Activated CD4-positive, alpha-beta T cell treated with anti-CD3 and anti-CD28 coated beads, Interleukin-2, amount 10 ng/mL, durations not matched to agents 24 days and 14 days (primary cell): ENCODE measurements at regions not wholly inside any gene's neighbourhood (a gene's known extent, or its start where the extent isn't known, plus 50 kb on each side); places are given as distances from the start of the nearest gene placed in this dataset.

ENCODE experiments used
- DNase-seq: peaks from one replicate; pipeline ENCODE4 v3.0.0; 2022
- H3K27ac Mint-ChIP-seq: one replicate; pipeline ENCODE4 v1.8.0; 2022; ENCODE audit warnings: mild to moderate bottlenecking, mixed read lengths
- H3K27me3 Mint-ChIP-seq: one replicate; pipeline ENCODE4 v1.8.0; 2022; ENCODE audit warnings: mixed read lengths
- H3K36me3 Mint-ChIP-seq: one replicate; pipeline ENCODE4 v1.8.0; 2022; ENCODE audit warnings: low read depth, mild to moderate bottlenecking, mixed read lengths
- H3K4me1 Mint-ChIP-seq: one replicate; pipeline ENCODE4 v1.8.0; 2021; ENCODE audit warnings: mixed read lengths
- H3K4me3 Mint-ChIP-seq: one replicate; pipeline ENCODE4 v1.8.0; 2022; ENCODE audit warnings: mild to moderate bottlenecking, moderate library complexity, mixed read lengths
- H3K9me3 Mint-ChIP-seq: one replicate; pipeline ENCODE4 v1.8.0; 2021; ENCODE audit warnings: mixed read lengths
- intact Hi-C: fragments of 100-400 bp; cut with micrococcal nuclease; formaldehyde crosslinking; loops from one replicate; pipeline ENCODE4 v1.15.1; 2023

DNA sequence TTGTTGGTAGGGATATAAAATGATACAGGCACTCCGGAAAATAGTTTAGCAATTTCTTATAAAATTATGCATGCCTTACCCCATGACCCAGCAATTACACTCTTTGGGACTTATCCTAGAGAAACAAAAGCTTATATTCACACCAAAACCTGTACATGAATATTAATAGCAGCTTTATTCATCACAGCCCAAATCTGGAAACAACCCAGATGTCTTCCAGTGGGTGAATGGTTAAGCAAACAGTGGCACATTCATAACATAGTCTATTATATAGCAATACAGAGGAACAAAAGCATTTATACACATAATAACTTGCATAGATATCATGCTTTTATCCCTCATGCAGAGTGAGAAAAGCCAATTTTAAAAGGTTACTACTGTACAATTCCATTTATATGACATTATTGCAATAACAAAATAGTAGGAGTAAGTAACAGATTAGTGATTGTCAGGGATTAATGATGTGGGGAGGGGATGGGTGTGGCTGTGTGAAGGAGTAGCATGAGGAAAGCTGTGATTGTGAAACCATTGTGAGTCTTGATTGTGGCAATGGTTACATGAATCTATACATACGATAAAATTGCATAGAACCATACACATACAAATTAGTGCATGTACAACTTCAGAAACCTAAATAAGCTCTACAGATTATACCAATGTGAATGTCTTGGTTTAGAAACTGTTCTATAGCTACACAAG is 363.1 kb upstream of the OR4E1 start:
- Mint-ChIP-seq H3K36me3 (no peaks in the 10 kb centered on the region), H3K4me1 (peaks cover 8% of the 10 kb centered on the region), H3K27ac (no peak overlapping the region), H3K27me3 (peaks cover 15% of the 10 kb centered on the region), H3K9me3 (no peaks in the 10 kb centered on the region), H3K4me3 (no peak overlapping the region)
- DNase-seq, result no peak
- intact Hi-C loops, result no loop called here

DNA sequence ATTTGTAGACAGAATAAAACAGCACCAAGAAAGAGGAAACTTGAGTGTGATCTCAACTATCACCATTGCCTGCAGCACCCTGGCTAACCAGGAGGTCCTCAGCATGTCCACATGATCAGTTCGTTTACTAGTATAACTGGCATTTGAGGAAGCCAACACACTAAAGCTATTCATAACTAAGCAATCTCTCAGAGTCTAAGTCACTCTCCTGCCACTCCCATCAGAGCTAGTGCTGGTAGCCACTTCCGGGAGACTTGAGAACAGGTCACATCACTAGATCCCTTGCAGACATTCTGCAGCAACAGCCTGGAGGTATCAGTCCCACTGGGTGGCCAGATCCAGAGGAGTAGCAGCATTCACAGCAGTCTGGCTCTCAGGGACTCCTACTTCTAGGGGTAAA is 352.9 kb upstream of the OR4E1 start:
- peaks cover 6% of the 10 kb centered on the region for H3K4me1 Mint-ChIP-seq
- peaks cover 5% of the 10 kb centered on the region for H3K27me3 Mint-ChIP-seq
- DNase-seq, result peak; percentile 56
- no peaks in the 10 kb centered on the region for H3K36me3 Mint-ChIP-seq
- no peak overlapping the region for H3K27ac Mint-ChIP-seq
- H3K4me3 Mint-ChIP-seq, result no peak overlapping the region
- intact Hi-C loops, result no loop called here
- H3K9me3 Mint-ChIP-seq, result no peaks in the 10 kb centered on the region

- H3K9me3 Mint-ChIP-seq, result no peaks in the 10 kb centered on the region
- intact Hi-C loops, result no loop called here
- H3K27ac Mint-ChIP-seq, result no peak overlapping the region
- no peaks in the 10 kb centered on the region for H3K36me3 Mint-ChIP-seq
- peaks cover 7% of the 10 kb centered on the region for H3K27me3 Mint-ChIP-seq
- H3K4me3 Mint-ChIP-seq, result no peak overlapping the region
- H3K4me1 Mint-ChIP-seq, result peaks cover 6% of the 10 kb centered on the region
- no peak for DNase-seq
Measured at GRCh38 chr14:22025879-22026278, 352.3 kb upstream of the OR4E1 start.

DNA sequence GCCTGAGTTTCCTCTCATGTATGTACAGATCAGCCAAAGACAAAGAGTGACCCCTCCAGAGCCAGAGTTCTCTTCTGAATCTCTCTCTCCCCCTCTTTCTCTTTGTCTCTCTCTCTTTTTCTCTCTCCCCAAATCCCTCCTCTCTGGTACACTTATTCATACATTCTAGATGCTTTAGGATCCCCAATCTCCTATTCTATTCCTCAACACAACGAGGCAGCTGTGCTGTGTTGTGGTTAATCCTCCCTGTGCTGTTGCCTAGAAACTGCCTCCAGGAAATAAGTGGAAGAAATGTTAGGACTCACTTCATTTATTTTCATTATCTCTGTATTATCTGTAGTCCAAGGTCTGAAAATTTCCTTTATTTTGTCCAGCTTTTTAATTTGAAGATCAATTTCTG is 350.5 kb upstream of the OR4E1 start:
- intact Hi-C loops, result no loop called here
- peaks cover 9% of the 10 kb centered on the region for H3K27me3 Mint-ChIP-seq
- no peak overlapping the region for H3K27ac Mint-ChIP-seq

GRCh38 chr14:22018890-22019289 is 345.3 kb upstream of the OR4E1 start:
- Mint-ChIP-seq H3K27ac (no peak overlapping the region), H3K4me1 (peaks cover 2% of the 10 kb centered on the region), H3K9me3 (peaks cover 4% of the 10 kb centered on the region), H3K27me3 (peaks cover 4% of the 10 kb centered on the region), H3K4me3 (no peak overlapping the region), H3K36me3 (no peaks in the 10 kb centered on the region)
- intact Hi-C loops, result no loop called here
- DNase-seq, result no peak

More for the DNA sequence above, 350.5 kb upstream of the OR4E1 start:
- no peaks in the 10 kb centered on the region for H3K36me3 Mint-ChIP-seq
- no peak for DNase-seq
- peaks cover 6% of the 10 kb centered on the region for H3K4me1 Mint-ChIP-seq
- peaks cover 4% of the 10 kb centered on the region for H3K9me3 Mint-ChIP-seq
- H3K4me3 Mint-ChIP-seq, result no peak overlapping the region

DNA sequence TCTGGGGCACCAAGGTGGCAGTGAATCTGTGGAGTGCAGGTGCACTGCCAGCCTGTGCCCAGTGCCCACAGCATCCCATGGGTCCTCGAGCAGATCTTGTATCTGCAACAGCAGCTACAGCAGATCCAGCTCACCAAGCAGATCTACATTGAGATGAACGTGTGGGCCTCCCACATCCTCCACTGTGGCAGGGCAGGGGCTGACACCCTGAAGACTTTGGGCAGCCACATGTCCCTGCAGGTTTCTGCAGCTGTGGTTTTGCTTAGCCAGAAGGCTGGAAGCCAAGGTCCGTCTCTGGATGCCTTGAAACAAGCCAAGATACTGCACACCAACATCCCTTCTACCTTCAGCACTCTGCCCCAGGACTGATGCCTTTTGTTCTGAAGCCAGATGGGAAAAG is 338.8 kb upstream of the OR4E1 start:
- Mint-ChIP-seq H3K27me3 (no peaks in the 10 kb centered on the region), H3K4me1 (peaks cover 4% of the 10 kb centered on the region), H3K27ac (no peak overlapping the region), H3K36me3 (peaks cover 5% of the 10 kb centered on the region), H3K9me3 (no peaks in the 10 kb centered on the region), H3K4me3 (no peak overlapping the region)
- DNase-seq, result peak; percentile 53
- intact Hi-C loops, result no loop called here

DNA sequence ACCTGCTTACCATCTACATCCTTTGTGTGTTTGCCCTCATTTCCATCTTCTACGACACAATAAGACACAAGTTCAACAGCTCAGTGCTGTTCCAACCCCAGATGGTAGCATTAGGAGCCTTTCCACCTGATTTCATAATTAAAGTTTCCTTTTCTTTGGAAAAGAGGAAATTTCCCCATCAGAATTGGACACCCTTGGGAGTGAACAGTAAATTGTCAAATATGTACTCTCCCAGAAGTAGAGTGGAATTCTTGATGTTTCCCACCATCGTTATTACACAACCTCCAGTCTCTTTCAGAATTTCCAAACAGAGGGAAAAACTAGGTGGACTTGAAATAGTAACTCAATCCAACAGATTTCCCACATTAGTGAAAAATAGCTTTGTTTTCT is 337.6 kb upstream of the OR4E1 start:
- H3K36me3 Mint-ChIP-seq, result peaks cover 9% of the 10 kb centered on the region
- intact Hi-C loops, result no loop called here
- H3K9me3 Mint-ChIP-seq, result no peaks in the 10 kb centered on the region
- no peaks in the 10 kb centered on the region for H3K27me3 Mint-ChIP-seq
- H3K4me3 Mint-ChIP-seq, result no peak overlapping the region
- H3K4me1 Mint-ChIP-seq, result peaks cover 14% of the 10 kb centered on the region
- no peak for DNase-seq
- H3K27ac Mint-ChIP-seq, result no peak overlapping the region

GRCh38 chr14:22010545-22011252 is 337.1 kb upstream of the OR4E1 start:
- Mint-ChIP-seq H3K36me3 (peaks cover 9% of the 10 kb centered on the region), H3K27ac (no peak overlapping the region), H3K4me1 (peaks cover 14% of the 10 kb centered on the region), H3K27me3 (no peaks in the 10 kb centered on the region), H3K9me3 (no peaks in the 10 kb centered on the region), H3K4me3 (no peak overlapping the region)
- no peak for DNase-seq
- intact Hi-C loops, result no loop called here

DNA sequence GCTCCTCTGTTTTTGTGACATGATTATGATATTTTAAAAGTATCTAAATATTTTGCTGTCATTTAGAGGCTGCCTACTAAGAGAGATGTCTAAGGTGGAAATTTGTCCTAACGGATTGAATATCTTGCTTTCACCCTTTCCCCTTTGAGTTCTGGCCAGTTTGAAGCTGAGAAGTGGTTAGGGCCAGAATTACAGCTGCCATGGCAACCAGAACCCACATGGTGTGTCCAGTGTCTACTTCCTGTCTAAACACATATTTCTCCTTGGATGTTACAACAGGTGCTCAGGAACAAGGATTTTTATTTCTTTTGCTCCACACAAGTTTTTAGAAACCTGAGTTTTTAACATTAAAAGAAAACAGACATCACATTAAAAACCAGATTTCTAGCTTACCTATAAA is 335.1 kb upstream of the OR4E1 start:
- no peak for DNase-seq
- Mint-ChIP-seq H3K4me3 (no peak overlapping the region), H3K27ac (no peak overlapping the region), H3K36me3 (peaks cover 10% of the 10 kb centered on the region), H3K9me3 (no peaks in the 10 kb centered on the region), H3K27me3 (no peaks in the 10 kb centered on the region), H3K4me1 (peaks cover 14% of the 10 kb centered on the region)
- intact Hi-C loops, result no loop called here

DNA sequence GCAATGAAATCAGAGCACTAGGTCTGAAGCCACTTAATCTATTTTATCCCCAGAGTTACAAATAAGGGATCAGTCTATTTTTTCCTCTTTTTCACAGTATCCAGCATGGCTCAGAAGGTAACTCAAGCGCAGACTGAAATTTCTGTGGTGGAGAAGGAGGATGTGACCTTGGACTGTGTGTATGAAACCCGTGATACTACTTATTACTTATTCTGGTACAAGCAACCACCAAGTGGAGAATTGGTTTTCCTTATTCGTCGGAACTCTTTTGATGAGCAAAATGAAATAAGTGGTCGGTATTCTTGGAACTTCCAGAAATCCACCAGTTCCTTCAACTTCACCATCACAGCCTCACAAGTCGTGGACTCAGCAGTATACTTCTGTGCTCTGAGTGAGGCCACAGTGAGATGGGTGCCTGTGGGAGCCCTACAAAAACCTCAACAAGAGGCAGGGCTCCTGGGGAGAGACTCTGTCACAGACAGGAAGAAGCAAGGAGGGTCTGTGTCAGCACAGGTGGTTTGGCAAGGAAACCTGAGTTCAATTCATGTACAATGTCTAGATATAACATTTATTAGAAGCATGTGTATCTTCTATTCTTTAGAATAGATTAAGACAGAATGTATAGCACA is 334.3 kb upstream of the OR4E1 start:
- Mint-ChIP-seq H3K36me3 (peaks cover 10% of the 10 kb centered on the region), H3K27me3 (no peaks in the 10 kb centered on the region), H3K4me1 (peaks cover 21% of the 10 kb centered on the region), H3K27ac (peak overlapping the region; percentile 90), H3K9me3 (no peaks in the 10 kb centered on the region), H3K4me3 (peak overlapping the region; percentile 68)
- peak; percentile 68 for DNase-seq
- intact Hi-C loops, result no loop called here

DNA sequence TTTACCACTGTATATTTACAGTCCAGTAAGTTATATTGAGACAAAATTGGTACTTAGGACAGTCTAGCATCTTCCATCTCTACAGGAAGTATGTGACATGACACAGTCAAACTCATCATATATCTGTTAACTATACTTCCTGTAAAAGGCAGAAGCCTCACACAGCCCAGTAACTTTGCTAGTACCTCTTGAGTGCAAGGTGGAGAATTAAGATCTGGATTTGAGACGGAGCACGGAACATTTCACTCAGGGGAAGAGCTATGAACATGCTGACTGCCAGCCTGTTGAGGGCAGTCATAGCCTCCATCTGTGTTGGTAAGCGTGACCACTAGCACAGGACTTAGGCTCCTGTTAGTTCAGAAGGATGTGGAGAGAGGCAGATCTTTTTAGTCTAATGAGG is 333.7 kb upstream of the OR4E1 start:
- peaks cover 10% of the 10 kb centered on the region for H3K36me3 Mint-ChIP-seq
- no peaks in the 10 kb centered on the region for H3K9me3 Mint-ChIP-seq
- peak overlapping the region; percentile 68 for H3K4me3 Mint-ChIP-seq
- H3K4me1 Mint-ChIP-seq, result peaks cover 24% of the 10 kb centered on the region
- H3K27ac Mint-ChIP-seq, result peak overlapping the region; percentile 90
- no peaks in the 10 kb centered on the region for H3K27me3 Mint-ChIP-seq
- DNase-seq, result peak; percentile 61
- intact Hi-C loops, result no loop called here

- H3K27ac Mint-ChIP-seq, result peak overlapping the region; percentile 74
- no peaks in the 10 kb centered on the region for H3K9me3 Mint-ChIP-seq
- peak; percentile 75 for DNase-seq
- peak overlapping the region; percentile 83 for H3K4me3 Mint-ChIP-seq
- peaks cover 8% of the 10 kb centered on the region for H3K36me3 Mint-ChIP-seq
- H3K27me3 Mint-ChIP-seq, result no peaks in the 10 kb centered on the region
- intact Hi-C loops, result loop anchor here (2.0 kb wide), 1 partner anchor 37 kb away; no protein-coding TSS in a partner anchor
- peaks cover 27% of the 10 kb centered on the region for H3K4me1 Mint-ChIP-seq
Measured at GRCh38 chr14:22003461-22003860, 329.8 kb upstream of the OR4E1 start.

- Mint-ChIP-seq H3K4me3 (peak overlapping the region; percentile 83), H3K27ac (peak overlapping the region; percentile 74), H3K4me1 (peaks cover 27% of the 10 kb centered on the region), H3K9me3 (no peaks in the 10 kb centered on the region), H3K36me3 (peaks cover 6% of the 10 kb centered on the region), H3K27me3 (no peaks in the 10 kb centered on the region)
- DNase-seq, result peak; percentile 91
- intact Hi-C loops, result loop anchor here (2.0 kb wide), 1 partner anchor 38 kb away; no protein-coding TSS in a partner anchor
Measured at GRCh38 chr14:22002860-22003284, 329.3 kb upstream of the OR4E1 start.

DNA sequence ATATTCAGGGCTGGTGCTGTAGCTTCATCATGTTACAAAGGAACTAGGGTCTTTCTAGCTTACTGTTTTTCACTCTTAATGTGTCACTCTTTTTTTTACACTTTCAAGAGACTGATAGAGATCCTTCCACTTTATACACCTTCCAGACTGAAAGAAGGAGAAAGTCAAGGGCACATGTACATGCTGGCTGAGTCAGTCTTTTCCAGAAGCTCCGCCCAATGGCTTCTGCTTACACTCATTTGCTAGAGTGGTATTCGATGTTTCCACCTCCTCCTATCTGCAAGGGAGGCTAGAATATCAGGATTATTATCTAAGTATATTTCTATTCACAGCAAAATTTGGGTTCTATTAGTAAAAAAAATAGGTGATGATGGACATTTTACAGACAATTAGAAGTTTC is 325.8 kb upstream of the OR4E1 start:
- H3K36me3 Mint-ChIP-seq, result peaks cover 4% of the 10 kb centered on the region
- H3K4me1 Mint-ChIP-seq, result peaks cover 23% of the 10 kb centered on the region
- DNase-seq, result peak; percentile 69
- H3K27me3 Mint-ChIP-seq, result no peaks in the 10 kb centered on the region
- H3K4me3 Mint-ChIP-seq, result peak overlapping the region; percentile 95
- peak overlapping the region; percentile 73 for H3K27ac Mint-ChIP-seq
- intact Hi-C loops, result loop anchor here (5.0 kb wide), 2 partner anchors 483 to 543 kb away; no protein-coding TSS in a partner anchor
- H3K9me3 Mint-ChIP-seq, result no peaks in the 10 kb centered on the region
